IPS-NIHi7 (cell line): ENCODE measurements at regions not wholly inside any gene's neighbourhood (a gene's known extent, or its start where the extent isn't known, plus 50 kb on each side); places are given as distances from the start of the nearest gene placed in this dataset.

Experiments used
- DNase-seq: peaks from one replicate; pipeline ENCODE4 v3.0.0; 2012; ENCODE audit warnings: mixed read lengths; ENCODE audit errors: extremely low spot score

DNA sequence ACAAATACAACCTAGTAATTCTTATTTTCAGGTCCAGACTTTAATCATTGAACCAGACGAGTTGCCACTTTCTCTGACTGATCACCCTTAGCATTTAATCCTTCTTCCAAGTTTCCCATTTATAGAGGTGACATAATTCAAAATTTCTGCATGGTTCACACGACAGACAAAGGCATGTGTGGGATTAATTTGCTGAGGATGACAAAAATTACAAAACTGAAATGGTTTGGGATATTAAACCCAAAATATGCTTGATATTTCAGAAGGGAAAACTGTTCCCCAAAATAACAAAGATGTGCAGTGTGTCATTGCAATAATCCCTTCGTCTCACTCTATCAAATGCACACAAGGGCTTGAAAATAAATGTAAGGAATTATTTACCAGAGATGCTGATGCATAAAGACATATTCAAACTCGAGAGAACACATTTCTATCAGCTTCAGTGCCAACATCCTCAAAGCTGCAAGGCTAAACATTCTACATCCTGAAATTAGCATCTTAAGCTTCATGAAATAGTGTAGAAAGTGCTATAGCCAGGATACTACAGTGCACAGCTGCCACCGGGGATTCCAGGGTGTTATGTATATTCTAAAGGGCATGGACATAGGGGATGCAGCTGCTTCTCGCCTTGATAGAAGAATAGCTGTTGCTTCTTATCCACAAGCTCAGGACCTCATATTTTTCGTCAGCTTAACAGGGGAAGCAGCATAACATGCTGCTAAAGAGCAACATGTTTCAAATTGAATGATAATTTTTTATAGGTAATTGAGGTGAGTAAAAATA, 198.7 kb upstream of the SLITRK1 start:
- DNase-seq: no peak

DNA sequence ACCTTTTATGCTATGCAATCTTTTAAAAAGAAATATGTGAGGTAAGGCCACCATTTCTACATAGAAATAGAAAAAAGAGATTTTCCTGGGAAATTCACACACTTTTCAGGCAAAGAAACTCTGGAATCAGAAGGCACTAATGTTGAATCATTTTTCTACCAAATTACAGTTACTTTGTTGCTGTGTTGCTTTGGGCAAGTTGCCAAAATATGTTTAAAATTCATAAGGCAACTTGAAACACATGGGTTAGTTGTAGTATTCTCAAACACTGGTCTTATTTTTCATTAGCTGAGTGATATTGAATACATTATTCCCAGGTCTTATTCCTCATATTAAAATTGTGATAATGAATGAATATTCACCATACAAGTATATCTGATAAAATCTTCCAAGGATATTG, 195.0 kb upstream of the SLITRK1 start:
- no peak for DNase-seq

DNA sequence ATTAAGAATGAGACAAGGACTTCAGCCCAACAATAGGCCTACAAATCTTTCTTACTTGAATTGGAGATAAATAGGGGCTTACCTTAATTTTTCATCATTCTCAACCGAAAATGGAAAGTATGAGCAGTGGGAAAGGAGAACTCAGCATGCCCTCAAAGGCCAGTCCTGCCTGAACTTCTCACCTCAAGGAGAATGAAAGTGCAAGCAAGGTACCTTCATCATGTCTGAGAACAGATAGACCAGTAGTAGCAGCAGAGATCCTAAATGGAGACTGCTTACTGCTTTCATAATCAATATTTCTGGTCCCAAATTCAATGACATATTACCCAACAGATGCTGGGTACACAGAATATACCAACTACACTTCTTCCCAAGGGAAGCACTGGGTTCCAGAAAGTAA, 194.0 kb upstream of the SLITRK1 start:
- no peak for DNase-seq

DNA sequence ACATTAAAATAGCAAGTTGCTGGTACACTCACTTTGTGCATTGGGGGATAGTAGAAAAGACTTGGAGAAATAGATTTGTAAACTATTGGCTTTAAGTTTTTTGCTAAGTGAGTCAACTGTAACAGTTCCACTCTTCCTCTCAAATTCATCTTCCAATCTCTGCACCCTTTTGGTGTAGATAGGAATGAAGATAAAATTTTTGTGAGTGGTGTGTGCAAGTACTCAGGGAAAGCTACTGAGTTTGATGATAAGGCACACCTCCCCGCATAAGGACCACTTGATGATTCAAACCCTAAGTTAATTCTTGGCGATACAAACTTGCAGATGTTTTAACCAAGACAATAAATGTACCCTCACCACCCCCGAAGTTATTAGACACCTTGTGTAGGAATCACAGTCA, 168.3 kb upstream of the SLITRK1 start:
- DNase-seq: no peak

DNA sequence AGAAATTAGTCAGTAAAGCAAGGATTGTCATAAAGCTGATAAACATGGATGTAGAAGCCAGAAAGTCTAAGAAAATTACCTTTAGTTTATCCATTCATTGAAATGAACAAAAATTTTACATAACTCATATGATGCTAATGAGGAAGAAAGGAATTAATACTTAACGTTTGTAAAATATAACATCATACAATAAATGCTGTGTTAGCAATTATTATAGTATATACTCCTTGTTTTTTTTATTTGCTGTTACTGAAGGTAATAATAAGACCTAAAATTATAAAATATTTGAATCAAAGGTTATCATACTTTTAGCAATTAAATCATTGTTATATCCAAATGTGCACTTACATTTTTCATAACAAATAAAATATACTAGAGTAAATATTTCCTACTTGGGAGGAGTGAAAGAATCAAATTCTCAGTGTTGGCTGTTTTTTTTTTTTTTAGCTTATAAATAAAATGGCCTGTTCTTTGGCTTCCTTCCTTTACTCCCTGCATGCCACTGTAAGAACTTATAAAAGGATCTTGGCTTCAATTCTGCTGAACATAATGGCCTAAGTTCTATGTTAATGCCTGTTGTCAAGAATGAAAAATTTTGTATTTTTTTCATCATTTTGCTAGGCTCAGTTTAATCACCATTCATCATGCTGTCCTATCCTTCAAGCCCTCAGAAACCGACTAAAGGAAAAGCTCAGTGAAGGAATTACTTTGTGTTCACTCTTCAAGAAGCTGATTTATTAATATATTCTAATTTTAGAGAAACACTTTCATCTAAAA, 167.4 kb upstream of the SLITRK1 start:
- DNase-seq: no peak

DNA sequence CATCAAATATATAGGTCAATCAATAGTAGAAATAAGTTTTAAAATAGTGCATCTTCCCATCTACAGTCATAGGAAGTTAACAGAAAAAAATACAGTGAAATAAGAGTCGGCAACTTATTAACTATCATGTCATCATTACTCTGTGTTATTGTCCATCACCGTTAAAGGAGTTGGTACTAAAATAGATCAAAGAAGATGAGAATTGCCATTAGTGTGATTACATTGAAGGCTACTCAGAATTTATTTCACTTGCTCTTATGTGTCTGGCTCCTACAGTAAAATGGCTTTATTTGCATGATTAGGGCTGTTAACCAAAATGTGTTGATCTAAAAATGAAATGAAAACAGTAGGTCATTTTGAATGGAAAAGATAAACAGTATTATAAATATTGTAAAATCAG, 162.5 kb upstream of the SLITRK1 start:
- DNase-seq: no peak

DNA sequence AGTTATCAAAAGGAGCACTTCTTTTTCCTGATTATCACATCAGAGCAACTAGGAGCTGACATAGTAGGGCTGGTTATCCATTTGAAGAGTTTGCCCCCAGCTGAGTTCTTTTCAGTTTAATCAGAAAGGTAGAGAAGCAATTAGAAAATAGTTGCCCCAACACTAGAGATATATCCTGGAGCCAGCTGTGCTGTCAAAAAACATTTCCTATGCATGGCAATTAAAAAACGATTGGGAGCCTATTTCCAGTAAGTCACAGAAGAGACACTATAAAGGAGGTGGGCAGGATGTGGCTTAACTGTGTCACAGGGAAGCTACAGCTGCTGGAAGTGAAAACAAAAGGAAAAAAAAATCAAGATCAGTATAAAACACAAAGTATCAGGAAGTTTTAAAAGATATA, 155.7 kb upstream of the SLITRK1 start:
- peak; percentile 12 for DNase-seq

DNA sequence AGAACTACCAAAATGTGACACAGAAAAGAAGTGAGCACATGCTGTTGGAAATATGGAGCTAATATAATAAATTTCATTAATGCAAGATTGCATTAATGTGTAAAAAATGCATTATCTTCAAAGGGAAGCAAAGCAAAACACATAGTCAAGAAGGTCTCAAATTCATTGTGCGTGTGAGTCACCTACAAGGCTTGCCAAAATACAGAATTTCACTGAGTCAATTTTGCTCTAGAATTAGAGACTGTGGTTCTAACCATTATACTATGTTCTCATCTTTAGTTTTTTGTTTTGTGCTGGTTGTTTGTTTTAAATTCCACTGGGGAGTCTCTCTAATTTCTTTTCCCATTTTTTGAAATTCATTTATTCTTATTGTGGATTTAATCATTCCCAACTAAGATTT, 149.8 kb upstream of the SLITRK1 start:
- DNase-seq: no peak

DNA sequence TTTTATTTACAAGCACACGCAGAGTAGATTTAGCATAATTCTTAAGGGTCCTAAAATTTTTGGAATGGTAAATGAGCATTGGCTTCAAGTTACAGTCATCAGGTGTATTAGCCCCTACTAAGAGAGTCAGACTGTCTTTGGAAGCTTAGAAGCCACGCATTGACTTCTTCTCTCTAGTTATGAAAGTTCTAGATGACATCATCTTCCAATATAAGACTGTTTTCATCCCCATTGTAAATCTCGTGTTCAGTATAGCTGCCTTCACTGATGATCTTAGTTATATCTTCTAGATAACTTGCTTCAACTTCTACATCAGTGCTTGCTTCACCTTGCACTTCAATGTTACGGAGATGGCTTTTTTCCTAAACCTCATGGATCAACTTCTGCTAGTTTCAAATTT, 148.8 kb upstream of the SLITRK1 start:
- no peak for DNase-seq

DNA sequence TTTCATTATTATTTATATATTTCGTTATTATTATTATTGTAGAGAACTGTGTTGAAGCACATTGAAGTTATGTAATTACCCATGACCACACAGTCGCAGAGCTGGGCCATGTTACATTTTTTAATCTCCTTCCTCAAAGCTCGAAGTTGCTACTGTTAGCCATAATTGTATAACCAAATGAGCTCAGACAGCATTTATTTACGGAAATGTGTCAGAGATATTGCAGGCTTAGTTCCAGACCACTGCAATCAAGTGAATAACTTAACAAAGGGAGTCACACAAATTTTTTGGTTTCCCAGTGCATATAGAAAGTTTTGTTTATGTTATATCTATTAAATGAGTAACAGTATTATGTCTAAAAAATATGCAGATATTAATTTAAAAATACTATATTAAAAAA, 147.1 kb upstream of the SLITRK1 start:
- DNase-seq: no peak

DNA sequence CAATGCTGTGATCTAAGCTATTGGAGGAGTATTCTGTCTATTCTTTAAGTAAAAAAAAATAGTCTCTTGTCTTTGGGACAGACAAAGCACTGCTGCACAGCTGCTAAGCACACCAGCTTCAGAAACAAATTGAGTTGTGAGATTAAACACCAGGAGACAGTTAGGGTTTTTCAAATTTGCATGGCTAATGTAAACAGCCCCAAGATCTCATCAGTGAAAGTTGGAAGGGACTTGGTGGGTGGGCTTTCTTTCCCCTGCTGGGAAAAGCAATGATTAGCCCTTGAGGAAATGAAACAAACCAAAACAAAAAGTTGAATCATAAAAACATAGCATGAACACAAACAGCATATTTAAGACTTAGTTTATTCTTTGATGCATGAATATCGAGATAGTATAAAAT, 143.6 kb upstream of the SLITRK1 start:
- DNase-seq: peak; percentile 28

DNA sequence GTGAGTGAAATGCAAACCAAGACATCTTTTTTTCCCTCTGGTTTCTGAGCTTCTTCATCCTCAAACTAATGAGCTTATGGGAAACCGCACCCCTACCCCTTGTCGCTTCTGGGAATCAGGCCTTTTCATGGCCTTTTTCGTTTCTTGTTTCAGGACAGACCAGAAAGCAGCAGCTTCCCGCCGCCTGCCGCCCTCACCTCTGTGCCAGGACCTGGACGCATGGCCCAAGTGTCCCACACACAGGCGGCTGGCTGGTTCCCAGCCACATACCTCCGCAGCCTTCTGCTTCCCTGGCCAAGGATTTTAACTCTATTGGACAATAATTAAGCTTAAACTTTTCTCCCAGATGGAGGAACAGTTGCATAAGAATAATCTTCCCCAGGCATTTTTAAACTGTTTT, 114.1 kb upstream of the SLITRK1 start:
- no peak for DNase-seq

DNA sequence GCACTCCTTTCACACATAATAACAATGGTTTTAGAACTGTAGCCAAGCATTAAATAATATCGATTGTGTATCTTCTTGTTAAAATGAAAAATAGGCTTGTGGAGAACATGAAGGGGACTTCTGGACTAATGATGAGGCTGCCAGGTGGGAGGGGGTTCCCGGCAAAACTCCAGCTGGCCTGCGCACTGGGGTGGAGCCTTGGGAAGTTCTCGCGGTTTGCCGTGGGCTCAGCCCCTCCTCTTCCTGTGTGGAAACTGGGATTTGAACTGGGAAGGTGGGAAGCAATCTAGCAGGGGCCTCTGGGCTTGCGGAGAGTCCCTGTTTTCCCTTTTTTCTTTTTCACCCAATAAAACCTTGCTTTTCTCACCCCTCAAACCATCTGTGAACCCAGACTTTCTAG, 113.7 kb upstream of the SLITRK1 start:
- DNase-seq: no peak

DNA sequence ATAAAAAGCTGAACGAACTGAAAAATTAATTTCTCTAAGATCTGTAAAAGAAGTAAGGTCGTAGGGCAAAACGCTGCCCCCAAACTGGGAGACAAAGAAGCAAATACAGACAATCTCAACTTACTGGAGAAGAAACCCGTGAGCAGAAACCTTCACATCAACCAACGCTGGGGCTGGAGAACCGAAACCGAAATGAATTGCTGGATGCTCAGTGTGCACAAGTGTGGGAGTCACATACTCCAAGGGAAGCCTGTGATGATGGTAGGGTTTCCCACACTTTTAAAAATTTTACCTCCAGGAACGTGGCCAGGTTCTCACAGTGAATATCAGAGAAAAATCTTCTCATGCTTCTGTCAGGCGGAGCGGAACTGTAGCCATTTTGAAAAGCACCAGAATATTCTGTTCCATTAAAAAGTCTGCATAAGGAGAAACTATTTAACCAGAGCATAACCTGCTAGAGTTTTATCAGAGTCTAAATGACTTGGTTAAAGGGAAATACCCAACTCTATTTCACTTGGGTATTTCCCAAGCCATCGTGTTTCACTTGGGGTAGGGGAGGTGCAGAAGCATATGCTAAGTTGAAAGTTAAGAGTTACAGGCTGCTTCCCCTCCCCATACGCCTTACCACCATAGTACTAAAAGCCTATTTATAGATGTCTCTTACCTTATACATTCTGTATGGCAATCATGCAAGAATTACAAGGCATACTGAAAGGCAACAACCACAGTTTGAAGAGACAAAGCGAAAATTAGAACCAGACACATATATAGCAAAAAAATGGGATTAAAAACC, 110.5 kb upstream of the SLITRK1 start:
- DNase-seq: no peak

DNA sequence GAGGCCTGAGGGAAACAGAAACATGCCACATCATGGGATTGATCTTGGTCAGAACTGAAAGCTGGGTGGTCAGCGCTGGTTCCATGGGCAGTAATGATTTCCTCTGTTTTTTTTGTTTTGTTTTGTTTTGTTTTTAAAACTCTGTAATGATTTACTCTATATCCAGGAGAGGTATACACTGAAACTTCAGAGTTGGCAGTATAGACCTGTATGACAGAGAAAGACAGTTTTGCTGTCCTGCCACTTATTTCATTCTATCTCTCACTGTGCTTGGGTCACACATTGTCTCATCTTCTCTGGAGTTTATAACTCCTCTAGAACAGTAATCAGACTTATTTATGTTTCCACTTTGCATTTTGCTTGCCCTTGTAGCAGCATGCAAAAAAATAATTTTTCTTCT, 105.1 kb upstream of the SLITRK1 start:
- no peak for DNase-seq

DNA sequence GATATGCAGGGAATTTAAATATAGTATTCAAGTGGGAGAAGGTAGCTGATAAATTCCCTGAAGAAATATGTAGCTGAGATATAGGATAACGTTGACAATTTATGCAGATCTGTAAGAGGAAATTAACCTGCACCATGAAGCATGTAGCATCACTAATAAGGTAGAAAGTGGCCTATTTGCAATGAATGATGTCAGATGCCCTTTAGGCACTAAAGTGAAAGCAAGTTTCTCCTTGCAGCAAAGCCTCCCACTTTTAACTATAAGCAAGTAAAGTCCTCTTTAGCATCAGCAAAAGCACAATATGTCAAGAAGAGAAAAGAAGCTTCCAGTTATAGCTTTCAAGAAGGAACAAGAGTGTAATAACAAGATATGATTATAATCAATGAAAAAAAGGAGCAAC, 102.5 kb upstream of the SLITRK1 start:
- no peak for DNase-seq

DNA sequence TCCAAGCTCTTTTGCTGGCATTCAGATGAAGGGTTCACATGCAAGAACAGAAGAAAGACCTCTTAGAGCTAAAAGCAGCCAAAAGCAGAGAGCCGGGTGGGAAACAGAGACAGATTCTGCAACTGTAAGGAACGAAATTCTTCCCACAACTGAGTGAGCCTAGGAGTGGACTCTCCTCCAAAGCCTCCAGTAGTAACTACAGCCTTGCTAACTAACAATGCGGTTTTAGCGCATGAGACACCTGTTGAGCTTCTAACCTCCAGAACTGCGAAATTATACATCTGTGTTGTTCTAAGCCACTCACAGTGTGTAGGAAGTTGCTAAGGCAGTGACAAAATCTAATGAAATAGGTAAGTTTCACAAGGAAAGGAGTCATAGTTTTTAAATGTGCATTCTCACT, 98.1 kb upstream of the SLITRK1 start:
- DNase-seq: no peak

DNA sequence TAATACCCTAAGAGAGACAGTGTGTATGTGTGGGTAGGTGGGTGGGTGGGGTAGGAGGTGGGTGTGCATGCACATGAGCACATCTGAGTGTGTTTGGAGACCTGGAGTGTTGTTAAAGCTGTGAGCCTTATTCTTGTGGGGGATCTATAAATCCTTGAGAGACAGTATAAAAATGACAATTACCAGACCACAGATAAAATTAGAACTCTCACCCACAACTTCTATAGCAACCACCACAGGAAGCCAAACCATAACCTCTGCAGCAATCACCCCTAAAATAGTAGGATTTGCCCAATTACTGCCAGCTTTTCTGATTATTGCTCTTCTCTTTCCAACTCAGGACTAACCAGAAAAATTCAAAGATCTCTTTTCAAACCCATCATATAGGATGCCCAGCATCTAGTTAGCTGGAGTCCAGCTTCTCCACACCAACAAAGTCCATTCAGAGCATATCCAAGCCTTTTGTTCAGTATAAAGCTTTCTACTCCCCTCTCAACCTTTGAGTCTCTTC, 93.4 kb upstream of the SLITRK1 start:
- no peak for DNase-seq

DNA sequence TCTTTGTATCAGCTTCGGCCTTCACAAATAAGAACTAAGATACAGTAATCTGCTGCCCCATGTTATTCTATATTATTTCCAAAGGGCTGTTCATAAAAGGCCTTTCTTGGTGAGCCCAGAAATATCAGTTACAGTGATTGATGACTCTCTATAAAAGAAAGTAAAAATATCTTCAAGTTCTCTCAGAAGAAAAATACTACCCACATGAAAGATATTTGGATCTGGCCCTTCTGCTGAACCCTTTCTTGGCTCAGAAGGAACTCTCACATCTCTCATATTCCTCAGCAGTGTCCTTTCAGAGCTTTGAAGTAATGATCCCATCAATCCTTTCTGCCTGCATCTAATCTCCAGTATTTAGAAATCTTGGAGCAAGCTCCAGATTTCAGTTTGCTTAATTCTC, 76.3 kb upstream of the SLITRK1 start:
- no peak for DNase-seq

DNA sequence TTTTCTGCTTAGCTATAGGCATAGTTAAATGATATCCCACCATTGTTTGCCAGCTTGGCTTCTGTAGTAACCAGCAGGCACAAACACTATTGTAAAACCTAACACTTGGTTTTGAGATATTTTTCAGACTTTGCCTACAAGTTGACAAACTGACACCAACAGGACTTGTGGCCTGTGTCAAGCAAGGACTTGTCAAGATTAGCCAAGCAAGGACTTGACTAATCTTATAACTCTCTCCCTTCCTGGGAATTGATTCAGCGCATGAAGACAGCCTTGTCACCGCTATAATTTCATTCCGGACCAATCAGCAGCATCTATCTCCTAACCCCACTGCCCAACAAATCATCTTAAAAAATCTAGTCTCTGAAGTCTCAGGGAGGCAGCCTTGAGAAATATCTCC, 72.7 kb upstream of the SLITRK1 start:
- no peak for DNase-seq

DNA sequence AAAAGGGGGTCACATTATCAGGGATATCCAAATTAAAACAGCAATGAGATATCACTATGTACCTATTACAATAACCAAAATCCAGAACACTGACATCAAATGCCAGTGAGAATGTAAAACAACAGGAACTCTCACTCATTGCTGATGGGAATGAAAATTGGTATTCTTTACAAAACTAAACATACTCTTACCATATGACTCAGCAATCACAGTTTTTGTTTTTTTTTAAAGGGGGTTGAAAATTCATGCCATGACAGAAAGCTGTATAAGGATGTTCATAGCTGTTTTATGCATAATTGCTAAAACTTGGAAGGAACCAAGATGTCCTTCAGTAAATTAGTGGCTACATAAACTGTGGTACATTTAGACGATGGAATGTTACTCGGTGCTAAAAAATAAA, 71.6 kb upstream of the SLITRK1 start:
- no peak for DNase-seq

DNA sequence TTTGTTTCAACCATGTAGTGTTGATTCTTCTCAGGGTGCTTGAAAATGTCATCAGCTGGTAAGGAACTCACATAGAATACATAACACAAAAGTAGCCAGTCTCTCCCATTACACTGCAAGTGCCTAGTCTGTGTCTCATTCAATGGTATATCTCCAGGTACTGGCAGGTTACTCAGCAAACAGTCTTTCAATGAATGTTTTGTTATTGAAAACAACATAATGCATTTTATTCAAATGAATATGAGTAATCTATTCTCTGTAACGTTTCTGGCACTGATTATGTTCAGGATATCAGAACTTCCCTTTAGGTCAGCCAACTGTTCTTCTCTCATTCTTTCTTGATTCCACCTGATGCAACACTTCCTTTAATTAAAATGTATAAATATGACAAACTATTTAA, 68.0 kb upstream of the SLITRK1 start:
- DNase-seq: no peak
